Umbilical cord (tissue), 1 donor: ENCODE measurements at regions not wholly inside any gene's neighbourhood (a gene's known extent, or its start where the extent isn't known, plus 50 kb on each side); places are given as distances from the start of the nearest gene placed in this dataset.
A peak's percentile ranks its signal among the peaks of the same experiment; 100 is the strongest.

Experiments
- DNase-seq: peaks from one replicate; pipeline ENCODE4 v3.0.0-alpha.2; 2015; ENCODE audit warnings: low spot score

- DNase-seq, result no peak
Observed at GRCh38 chr14:71666571-71667145, 265.6 kb upstream of the RGS6 start.

- peak; percentile 71 for DNase-seq
Observed at GRCh38 chr14:71668186-71668912, 263.9 kb upstream of the RGS6 start.

GRCh38 chr14:71672596-71672995 is 259.6 kb upstream of the RGS6 start:
- no peak for DNase-seq

GRCh38 chr14:71675126-71675899 is 256.9 kb upstream of the RGS6 start:
- no peak for DNase-seq

GRCh38 chr14:71675900-71676287 is 256.3 kb upstream of the RGS6 start:
- DNase-seq, result no peak

GRCh38 chr14:71680736-71681387 is 251.4 kb upstream of the RGS6 start:
- no peak for DNase-seq

- DNase-seq, result peak; percentile 35
Observed at GRCh38 chr14:71682337-71682736, 249.9 kb upstream of the RGS6 start.

- no peak for DNase-seq
Observed at GRCh38 chr14:71684323-71684722, 247.9 kb upstream of the RGS6 start.

GRCh38 chr14:71686677-71687076 is 245.6 kb upstream of the RGS6 start:
- peak; percentile 68 for DNase-seq

GRCh38 chr14:71687166-71687831 is 244.9 kb upstream of the RGS6 start:
- peak; percentile 43 for DNase-seq

GRCh38 chr14:71688576-71688975 is 243.7 kb upstream of the RGS6 start:
- DNase-seq, result peak; percentile 25

- no peak for DNase-seq
Observed at GRCh38 chr14:71690478-71690877, 241.8 kb upstream of the RGS6 start.

- DNase-seq, result no peak
Observed at GRCh38 chr14:71692496-71692895, 239.7 kb upstream of the RGS6 start.

- peak; percentile 50 for DNase-seq
Observed at GRCh38 chr14:71693381-71693780, 238.8 kb upstream of the RGS6 start.

- peak; percentile 93 for DNase-seq
Observed at GRCh38 chr14:71694591-71695530, 237.4 kb upstream of the RGS6 start.

GRCh38 chr14:71695611-71696350 is 236.4 kb upstream of the RGS6 start:
- DNase-seq, result no peak

- DNase-seq, result no peak
Observed at GRCh38 chr14:71698027-71698426, 234.2 kb upstream of the RGS6 start.

- DNase-seq, result no peak
Observed at GRCh38 chr14:71698673-71699072, 233.6 kb upstream of the RGS6 start.

- peak; percentile 6 for DNase-seq
Observed at GRCh38 chr14:71701990-71702389, 230.2 kb upstream of the RGS6 start.

GRCh38 chr14:71702786-71703185 is 229.4 kb upstream of the RGS6 start:
- peak; percentile 36 for DNase-seq
